ENCODE measurements at regions not wholly inside any gene's neighbourhood (a gene's known extent, or its start where the extent isn't known, plus 50 kb on each side); places are given as distances from the start of the nearest gene placed in this dataset.
"Not testable (repeated sequence)": the region's sequence is repeated elsewhere in the genome, so short reads cannot be mapped to it uniquely, and the experiment has no call there.

DNA sequence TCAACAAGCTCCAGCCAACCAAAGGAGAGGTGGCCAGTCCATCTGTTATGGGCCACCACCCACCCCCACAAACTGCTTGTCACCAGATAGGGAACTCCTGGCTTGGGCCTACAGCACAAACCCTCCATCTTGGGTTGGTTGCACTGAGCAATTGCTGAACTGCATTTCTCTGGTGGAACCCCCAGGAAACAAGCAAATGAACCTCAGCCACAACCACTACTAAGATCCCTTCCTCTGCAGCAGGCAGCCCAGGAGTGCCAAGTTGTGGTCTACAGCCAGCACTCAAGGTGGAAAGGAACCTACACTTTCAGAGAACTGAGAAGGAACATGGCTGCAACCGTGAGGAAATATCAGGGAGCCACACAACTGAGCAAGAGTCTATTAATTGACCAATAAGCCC is 171.6 kb downstream of the TMEM200A start:
- TF ChIP-seq, protein P1, sequence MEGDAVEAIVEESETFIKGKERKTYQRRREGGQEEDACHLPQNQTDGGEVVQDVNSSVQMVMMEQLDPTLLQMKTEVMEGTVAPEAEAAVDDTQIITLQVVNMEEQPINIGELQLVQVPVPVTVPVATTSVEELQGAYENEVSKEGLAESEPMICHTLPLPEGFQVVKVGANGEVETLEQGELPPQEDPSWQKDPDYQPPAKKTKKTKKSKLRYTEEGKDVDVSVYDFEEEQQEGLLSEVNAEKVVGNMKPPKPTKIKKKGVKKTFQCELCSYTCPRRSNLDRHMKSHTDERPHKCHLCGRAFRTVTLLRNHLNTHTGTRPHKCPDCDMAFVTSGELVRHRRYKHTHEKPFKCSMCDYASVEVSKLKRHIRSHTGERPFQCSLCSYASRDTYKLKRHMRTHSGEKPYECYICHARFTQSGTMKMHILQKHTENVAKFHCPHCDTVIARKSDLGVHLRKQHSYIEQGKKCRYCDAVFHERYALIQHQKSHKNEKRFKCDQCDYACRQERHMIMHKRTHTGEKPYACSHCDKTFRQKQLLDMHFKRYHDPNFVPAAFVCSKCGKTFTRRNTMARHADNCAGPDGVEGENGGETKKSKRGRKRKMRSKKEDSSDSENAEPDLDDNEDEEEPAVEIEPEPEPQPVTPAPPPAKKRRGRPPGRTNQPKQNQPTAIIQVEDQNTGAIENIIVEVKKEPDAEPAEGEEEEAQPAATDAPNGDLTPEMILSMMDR (IDR thresholded peaks at IDR 0.05; ENCODE audit: insufficient read depth, low read length): no peak
- H3K4me3 ChIP-seq (ENCODE audit: low read depth, low read length): no peak overlapping the region
- DNase-seq (ENCODE audit: low read depth): no peak

DNA sequence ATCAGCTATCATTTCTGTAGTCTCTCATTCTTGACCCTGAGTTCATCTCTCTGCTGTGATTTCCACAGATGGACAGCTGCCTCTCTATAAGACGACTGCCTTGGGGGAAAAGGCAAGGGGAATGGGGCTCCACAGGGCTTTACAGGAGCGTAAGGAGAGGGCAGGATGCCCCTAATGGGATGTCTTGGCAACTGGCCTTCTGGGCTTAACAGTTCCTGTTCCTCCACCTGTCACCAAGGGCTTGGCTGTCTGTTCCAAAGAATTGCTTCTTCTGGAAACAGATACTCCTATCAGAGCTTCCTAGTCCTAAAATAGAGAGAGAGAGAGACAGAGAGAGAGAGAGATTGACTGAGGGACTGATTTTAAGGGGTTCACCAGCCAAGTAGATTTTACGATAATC is 181.9 kb downstream of the TMEM200A start:
- TF ChIP-seq, protein P1 (IDR thresholded peaks at IDR 0.05; ENCODE audit: insufficient read depth, low read length): no peak
- DNase-seq (ENCODE audit: low read depth): no peak
- H3K4me3 ChIP-seq (ENCODE audit: low read depth, low read length): no peak overlapping the region

DNA sequence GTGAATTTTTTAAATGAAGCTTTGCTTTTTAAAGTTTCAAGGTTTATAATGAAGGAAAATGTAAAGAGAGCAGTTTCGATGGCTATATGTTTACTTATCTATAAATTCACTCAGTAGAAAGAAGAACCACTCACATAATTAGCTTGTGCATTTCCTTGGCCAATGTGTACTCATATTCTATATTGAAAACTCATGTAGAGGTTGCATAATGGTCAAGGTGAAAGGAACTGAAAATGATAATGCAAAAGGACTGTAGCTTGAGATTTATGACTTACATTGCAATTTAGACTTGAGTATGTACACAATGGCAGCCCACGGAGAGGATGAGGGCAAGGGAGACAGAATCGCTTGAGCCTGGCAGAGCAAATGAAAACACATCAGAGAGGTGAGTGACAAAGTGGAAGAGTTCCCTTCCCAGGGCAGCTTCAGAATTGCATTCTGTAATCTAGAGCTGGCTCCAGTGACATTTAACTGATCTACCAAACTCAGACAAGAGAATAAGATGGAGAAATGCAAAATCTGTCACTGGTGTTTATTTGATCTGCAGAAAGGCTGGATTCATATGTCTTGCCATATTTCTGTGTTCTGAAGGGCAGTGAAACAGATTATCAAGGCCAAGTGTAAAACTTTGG is 191.8 kb downstream of the TMEM200A start:
- no peak for DNase-seq (ENCODE audit: low read depth)
- no peak overlapping the region for H3K4me3 ChIP-seq (ENCODE audit: low read depth, low read length)
- TF ChIP-seq, protein P1 (IDR thresholded peaks at IDR 0.05; ENCODE audit: insufficient read depth, low read length): no peak

DNA sequence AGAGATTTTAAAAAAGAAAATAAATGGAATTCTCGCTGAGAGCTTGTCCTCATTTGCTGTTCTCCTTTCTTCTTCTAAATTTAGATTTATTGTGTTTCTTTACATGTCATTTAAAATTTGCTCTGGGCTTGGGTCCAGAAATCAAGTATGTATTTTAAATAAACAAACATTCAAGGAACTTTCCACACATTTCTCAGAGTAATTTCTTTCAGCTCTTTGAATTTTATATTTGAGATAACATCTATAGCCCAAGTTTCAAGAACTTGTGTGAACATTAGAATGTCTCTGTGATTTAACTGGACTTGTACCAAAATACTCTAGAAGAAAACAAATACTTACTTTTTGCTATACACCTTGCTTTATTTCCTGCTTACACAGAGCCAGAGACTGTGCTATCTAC is 192.3 kb downstream of the TMEM200A start:
- H3K4me3 ChIP-seq (ENCODE audit: low read depth, low read length): no peak overlapping the region
- DNase-seq (ENCODE audit: low read depth): no peak

DNA sequence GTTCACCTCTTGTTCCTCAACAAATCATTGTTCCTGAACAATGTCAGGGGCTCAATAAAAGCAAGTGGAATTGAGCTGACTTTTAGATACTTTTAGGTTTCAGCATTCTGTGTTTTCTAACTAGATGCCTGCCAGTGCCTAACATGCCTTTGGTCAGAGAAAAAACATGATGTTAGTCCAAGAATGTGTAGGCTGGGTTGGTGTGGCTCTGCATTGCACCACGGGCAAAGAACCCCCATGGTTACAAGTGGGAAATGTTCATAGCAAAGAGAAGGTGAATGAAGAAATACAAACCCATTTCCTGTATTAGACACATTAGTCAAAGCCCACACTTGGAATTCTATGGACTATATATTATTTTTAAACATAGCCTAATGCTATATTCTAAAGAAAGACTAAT is 193.3 kb downstream of the TMEM200A start:
- H3K4me3 ChIP-seq (ENCODE audit: low read depth, low read length): no peak overlapping the region
- peak; percentile 34 for DNase-seq (ENCODE audit: low read depth)
- TF ChIP-seq, protein P1 (IDR thresholded peaks at IDR 0.05; ENCODE audit: insufficient read depth, low read length): no peak

More for the DNA sequence above, 192.3 kb downstream of the TMEM200A start:
- TF ChIP-seq, protein P1 (IDR thresholded peaks at IDR 0.05; ENCODE audit: insufficient read depth, low read length): no peak

DNA sequence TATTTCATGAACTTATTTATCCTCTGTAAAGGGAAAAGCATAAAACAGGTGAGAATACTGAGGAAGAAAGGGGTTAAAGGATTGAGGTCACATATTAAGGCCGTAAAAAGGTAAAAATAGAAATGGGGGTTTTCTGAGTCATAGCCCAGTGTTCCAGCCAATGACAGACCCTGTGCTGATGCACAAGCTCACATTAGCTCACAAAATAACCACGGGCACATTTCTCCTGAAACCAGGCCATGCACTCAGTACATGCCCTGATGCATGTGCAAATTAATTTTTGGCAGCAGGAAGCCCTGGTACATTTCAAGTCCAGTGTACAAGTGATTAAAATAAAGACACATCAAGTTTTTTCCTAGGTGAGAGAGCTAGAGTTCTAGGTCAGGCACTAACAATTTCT is 194.4 kb downstream of the TMEM200A start:
- TF ChIP-seq, protein P1 (IDR thresholded peaks at IDR 0.05; ENCODE audit: insufficient read depth, low read length): no peak
- peak; percentile 24 for DNase-seq (ENCODE audit: low read depth)
- H3K4me3 ChIP-seq (ENCODE audit: low read depth, low read length): no peak overlapping the region

DNA sequence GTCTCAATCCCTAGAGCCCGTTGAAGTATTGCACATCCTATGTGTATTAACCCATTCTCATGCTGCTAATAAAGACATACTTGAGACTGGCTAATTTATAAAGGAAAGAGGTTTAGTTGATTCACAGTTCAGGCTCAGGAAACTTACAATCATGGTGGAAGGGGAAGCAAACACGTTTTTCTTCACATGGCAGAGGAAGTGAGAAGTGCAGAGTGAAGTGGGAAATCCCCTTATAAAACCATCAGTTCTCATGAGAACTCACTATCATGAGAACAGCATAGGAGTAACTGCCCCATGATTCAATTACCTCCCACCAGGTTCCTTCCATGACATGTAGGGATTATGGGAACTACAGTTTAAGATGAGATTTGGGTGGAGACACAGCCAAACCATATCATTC is 195.3 kb downstream of the TMEM200A start:
- H3K4me3 ChIP-seq (ENCODE audit: low read depth, low read length): not testable (repeated sequence)

More for the DNA sequence above, 195.3 kb downstream of the TMEM200A start:
- DNase-seq (ENCODE audit: low read depth): not testable (repeated sequence)
